Stimulated activated CD8-positive, alpha-beta memory T cell treated with anti-CD3 and anti-CD28 coated beads, Interleukin-7, amount 100 ng/mL, for 48 hours (primary cell): ENCODE measurements at regions not wholly inside any gene's neighbourhood (a gene's known extent, or its start where the extent isn't known, plus 50 kb on each side); places are given as distances from the start of the nearest gene placed in this dataset.
"Not testable (repeated sequence)": the region's sequence is repeated elsewhere in the genome, so short reads cannot be mapped to it uniquely, and the experiment has no call there.

Source experiments
- DNase-seq, 2 donors: peaks; one replicate each; pipeline ENCODE4 v3.0.0-alpha.2; 2020; ENCODE audit warnings: low read depth in 1 of 2; ENCODE audit errors: extremely low read depth in 1 of 2

DNA sequence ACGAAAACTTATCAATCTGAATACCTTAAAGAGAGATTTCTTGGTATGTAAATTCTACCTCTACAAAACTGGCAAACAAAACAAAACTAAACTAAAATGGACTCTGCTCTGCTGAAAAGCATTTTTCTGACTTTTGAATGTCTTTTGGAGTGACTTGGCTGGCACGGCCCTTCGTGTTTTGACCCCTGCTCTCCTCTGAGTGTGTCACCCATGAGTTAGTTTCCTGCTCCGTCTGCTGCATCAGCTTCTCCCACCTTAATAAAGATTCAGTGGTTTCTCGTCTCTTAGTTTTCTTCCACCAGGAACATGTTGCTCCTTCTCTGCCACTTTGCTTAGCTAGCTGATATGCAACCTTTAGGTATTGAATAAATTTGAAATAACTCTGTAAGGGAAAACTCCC lies 1084.0 kb upstream of the CDH18 start:
- DNase-seq: no peak

DNA sequence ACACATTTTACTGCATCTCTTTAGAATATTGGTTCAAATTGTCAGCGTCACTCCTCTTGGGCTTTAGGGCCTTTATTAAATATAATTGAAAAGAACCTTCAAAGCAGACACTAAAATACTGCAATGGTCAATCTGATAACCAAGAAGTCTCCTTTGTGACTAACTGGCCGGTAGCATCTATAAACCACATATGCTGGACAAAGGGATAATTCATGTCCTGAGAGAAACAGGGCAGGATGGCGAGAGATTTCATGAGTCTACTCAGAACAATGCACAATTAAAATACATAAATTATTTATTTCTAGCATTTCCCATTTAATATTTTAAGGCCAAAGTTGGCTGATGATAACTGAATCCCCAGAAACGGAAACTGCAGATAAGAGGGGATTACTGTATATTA lies 1083.4 kb upstream of the CDH18 start:
- no peak for DNase-seq

DNA sequence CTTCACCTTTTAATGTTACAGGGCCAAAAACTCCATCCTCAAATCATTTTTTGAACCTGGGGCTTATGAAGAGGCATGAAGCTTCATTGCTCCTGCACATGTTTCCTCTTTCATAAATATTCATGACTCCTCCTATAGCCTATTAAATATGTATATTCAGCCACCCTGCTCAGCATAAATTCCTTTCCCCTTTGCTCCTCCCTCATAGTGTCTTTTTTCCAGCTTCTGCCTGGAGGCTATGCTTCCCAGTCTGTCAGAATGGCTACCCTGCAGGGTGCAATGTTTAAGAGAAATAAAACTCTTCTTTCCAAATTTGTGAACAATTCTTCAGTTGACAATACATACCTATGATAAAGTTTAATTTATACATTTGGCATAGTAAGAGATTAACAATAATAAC lies 1082.9 kb upstream of the CDH18 start:
- DNase-seq: no peak

DNA sequence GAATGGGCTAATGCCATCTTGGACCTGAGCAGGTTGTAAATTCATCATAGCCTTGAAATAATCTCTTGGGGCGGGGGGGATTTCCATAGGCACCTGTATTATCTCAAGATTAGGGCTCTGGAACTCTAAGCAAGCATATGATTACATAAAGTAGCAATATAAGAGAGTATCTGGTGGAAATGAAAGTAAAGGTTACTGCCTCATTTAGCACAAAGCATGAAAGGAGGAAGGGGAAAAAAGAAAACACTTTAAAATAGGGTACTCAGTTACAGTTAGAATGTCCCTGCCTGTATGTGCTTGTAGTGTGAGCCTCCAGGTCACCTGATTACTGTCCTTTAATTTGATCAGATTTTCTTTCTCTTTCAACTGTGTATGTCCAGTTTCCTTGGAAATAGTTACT lies 1079.7 kb upstream of the CDH18 start:
- no peak for DNase-seq

DNA sequence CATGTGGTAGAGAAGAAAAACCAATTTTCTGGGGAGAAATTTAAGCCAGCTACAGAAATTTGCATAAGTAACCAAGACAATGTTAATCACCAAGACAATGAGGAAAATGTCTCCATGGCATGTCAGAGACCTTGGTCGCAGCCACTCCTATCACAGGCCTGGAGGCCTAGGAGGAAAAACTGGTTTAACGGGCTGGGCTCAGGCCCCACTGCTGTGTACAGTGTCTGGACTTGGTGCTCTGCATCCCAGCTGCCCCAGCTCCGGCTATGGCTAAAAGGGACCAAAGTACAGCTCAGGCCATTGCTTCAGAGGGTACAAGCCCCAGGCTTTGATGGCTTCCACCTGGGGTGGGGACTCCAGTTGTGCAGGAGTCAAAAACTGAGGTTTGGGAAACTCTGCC lies 1075.1 kb upstream of the CDH18 start:
- no peak for DNase-seq

DNA sequence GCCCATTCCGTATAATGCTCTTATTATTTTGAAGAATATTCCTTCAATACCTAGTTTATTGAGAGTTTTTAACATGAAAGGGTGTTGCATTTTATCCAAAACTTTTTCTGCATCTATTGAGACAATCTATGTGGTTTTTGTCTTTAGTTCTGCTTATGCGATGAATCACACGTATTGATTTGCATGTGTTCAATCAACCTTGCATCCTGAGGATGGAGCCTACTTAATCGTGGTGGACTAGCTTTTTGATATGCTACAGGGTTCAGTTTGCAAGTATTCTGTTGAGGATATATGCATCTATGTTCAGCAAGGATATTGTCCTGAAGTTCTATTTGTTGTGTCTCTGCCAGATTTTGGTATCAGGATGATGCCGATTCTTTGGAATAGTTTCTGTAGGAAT lies 1070.3 kb upstream of the CDH18 start:
- DNase-seq: no peak

DNA sequence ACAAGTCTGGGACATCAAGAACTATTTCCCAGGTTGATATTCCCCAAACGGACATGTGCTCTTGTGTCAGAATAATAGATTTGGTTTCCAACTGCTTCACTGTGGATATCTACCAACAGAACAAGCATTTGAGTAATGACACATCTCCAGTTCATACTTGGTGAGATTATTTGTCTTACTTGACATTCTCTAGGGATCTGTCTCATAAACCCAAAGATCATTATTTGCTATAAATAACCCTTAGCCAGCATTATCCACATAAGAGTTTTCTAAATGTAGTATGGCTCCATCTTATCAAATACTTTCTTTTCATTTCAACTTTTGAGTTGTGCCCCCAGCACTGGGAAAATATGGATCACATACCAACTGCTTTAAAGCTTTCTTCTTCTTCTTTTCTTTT lies 1063.9 kb upstream of the CDH18 start:
- DNase-seq: no peak

DNA sequence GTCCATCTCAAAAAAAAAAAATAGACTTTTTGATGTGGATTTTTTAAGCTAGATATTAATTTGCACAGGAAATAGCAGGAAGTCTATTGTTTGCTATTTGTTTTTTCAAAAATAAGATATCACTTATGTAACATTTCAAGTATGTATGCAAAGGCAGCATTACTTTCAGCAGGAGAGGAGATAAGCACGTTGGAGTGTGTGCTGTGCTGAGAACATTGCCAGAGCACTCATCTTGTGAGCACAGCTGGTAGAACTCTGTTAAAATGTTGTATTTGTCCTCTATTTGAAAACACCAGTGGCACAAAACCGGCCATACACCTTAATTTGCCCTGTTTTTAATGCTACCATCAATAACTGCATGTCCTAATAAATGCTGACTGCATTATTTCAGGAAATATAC lies 1061.9 kb upstream of the CDH18 start:
- DNase-seq: no peak

DNA sequence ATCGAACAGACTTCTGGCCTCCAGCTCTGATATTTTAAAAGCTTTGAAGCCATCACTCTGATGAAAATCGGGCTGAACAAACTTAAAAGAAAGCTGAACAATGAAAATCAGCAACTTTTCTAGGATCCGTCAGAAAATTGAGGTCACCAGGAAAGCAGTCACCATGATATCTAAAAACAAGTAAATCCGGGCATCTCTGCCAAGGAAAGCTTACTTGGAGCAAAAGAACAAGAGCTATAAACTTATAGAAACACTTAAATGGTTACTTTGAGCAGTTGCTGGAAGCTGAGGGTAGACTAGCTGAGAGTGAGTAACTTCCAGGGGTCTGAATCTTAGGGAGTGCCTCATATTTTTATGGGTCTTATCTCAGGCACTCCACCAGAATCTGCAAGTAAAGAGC lies 1043.0 kb upstream of the CDH18 start:
- no peak for DNase-seq

DNA sequence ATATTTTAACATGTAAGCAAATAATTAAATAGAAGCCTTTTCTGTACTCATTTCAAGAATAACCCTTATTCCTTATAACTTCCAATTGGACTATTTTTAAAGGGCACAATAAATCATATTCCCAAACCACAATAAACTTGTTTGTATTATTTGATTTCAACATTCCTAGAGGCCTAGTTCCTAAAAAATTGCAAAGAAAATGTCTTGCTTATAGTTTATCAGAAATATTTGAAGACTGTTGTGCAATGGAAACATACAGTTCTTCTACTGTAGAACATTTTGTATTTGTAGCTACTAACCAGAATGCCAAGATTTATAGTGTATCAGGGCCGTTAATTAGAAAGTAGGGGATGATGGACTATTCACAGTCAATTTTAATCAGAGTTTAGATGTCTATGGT lies 1037.0 kb upstream of the CDH18 start:
- no peak for DNase-seq

DNA sequence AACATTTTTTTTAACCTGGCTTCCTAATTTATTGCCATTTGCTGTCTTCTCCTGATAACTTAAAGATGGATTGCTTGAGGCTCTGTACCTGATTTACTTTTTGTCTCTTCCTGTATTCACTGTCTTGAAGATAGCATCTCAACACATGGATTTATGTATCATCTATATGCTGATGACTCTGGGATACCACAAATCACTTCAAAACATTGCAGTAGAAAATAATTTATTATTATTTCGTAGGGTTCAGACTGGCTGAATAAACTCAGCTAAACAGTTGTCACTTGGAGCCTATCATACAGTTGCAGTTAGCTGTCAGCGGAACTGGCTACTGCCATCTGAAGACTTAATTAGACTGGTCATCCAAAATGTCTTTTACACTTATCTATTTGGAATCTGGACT lies 1025.2 kb upstream of the CDH18 start:
- no peak for DNase-seq

DNA sequence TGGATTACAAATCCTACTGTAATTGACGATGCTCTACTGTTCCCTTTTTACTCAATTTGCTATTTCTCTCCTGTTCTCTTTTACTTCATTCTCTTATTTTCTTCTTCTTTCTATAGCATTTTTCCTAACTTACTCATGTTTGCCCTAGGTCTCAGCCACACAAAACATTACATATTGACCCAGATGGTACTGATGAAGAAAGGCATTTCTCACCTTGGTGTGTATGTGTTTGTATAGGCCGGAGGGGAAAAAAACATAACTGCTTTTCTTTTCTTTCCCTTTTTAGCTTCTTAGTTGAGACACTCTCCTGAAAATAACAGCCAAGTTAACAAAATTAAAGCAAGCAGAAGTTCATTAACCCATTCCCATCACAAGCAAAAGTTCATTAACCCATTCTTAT lies 1019.8 kb upstream of the CDH18 start:
- no peak for DNase-seq

DNA sequence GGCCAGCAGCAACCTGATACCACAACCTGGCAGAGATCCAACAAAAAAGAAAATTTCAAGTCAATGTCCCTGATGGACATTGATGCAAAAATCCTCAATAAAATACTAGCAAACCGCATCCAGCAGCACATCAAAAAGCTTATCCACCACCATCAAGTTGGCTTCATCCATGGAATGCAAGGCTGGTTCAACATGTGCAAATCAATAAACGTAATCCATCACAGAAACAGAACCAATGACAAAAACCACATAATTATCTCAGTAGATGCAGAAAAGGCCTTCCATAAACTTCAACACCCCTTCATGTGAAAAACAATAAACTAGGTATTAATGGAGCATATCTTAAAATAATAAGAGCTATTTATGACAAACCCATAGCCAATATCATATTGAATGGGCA lies 1000.9 kb upstream of the CDH18 start:
- DNase-seq: not testable (repeated sequence)

DNA sequence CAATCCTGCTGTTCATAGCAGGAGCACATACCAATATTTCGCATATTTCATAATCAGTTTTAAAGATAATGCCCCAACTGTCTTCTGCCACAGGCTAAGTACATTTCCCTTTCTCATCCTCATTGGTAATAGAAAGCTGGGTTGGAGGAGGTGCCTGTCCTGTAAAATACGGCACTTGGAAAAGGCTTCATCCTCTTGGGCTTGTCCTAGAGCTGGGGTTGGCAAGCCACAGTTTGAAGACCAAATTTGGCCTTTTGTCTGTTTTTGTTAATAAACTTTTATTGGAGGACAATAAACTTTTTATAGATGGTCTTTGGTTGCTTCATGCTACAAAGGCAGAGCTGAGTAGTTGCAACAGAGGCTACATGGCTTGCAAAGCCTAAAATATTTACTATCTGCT lies 997.8 kb upstream of the CDH18 start:
- no peak for DNase-seq

DNA sequence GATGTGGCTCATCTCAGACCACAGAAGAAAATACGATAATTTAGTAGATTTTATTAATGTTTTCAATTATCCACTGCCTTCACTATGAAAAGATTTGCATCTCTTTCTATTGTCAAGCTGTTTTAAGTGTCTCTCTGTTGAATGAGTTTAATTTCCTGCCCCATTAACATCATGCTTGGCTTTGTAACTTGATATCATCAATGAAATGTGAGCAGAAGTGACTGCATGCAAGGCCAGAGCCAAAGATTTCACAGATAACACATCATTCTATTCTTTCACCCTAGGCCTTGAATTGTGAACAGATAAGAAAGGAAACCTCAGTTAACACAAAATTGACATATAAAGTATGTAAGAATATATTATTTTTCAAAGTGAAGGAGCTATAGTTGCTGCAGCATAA lies 986.4 kb upstream of the CDH18 start:
- DNase-seq: no peak

DNA sequence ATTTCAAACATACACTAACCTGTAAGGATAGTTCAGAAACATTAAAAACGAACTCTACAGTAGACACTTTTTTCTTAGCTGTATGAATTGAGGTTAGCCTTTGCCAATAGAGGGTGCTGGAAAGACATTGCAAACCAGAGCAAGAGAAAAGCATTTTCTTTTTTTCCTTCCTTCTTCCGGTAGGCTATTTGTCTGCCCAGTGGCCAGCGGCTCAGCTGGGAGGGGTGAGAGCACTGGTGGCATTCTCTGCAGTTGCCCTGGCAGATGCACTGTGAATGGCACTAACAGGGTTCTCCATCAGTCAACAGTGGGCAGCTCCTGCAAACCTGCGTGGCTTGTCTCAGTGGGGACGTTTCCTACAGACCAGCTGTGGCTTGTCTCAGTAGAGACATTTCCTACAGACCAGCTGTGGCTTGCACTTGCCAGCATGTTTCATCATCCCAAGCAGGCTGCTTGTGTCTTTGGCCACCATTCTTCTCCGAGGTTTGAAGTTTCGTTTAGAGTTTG lies 984.5 kb upstream of the CDH18 start:
- no peak for DNase-seq

DNA sequence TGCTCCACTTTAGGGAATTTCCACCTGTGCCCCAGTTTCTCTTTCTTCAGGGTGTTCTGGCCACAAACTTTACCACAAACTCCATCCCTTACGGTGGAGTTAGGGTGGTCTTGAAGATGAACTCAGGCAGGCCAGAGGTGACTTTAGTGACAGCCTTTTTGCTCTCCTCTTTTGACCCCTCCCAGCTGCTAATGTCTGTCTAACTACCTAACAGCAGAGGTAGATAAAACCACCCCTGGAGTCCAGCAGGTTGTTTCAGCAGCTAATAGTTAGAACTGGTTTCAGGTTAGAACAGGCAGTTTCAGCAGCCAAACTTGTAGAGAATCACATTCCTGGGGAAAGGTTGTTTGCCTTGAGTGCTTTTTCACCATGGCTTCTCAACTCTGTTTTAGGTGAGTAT lies 971.3 kb upstream of the CDH18 start:
- DNase-seq: no peak

DNA sequence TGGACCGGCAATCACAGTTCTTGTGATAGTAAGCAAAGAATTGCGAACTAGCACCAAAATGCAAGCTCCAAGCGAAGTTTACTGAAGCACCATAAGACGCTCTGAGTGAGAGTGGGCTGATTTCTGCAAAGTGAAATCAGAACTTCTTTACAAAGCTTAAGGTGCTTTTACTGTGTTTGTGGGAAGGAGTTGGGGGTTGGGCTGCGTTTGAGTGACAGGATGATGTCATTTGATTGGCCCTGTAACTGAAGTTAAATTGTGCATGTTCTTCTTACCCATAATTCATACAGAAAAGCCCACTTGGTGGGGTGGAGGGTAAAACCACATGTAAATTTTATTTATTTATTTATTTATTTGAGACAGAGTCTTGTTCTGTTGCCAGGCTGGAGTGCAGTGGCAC lies 970.6 kb upstream of the CDH18 start:
- DNase-seq: no peak

DNA sequence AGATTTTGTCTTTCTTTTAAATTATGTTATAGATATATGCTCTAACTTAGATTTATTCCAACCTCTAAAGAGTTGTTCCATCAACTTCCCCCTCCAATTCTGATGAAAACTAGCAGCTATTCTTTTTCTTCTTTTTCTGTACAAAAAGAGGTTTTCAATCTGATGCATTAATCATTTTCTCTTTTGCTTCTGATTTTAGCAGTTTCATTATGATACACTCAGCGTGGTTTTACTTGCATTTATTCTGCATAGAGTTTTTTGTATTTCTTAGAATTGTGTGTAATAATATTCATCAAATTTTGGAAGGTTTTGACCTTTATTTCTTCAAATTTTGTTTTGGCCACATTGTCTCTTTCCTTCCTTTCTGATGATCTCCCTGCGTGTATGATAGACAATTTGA lies 968.1 kb upstream of the CDH18 start:
- DNase-seq: no peak

DNA sequence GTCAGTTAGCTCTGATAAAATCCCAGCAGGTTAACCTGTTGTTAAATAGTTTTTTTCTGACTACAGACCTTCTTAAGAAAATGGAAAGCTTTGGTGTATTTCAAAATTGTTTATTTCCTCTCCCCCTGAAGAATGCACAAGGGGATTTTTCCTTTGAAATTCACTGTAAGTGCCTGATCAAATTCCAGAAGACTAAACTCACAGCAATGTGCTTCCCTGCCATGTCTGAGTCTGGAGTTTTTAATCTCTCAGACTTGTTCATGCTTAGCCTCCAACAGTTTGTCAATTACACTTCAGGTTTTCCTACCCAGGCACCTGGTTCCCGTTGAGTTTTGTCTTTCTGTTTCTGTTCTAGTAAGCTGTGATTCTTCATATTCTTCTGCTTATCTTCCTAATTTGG lies 961.6 kb upstream of the CDH18 start:
- DNase-seq: no peak

DNA sequence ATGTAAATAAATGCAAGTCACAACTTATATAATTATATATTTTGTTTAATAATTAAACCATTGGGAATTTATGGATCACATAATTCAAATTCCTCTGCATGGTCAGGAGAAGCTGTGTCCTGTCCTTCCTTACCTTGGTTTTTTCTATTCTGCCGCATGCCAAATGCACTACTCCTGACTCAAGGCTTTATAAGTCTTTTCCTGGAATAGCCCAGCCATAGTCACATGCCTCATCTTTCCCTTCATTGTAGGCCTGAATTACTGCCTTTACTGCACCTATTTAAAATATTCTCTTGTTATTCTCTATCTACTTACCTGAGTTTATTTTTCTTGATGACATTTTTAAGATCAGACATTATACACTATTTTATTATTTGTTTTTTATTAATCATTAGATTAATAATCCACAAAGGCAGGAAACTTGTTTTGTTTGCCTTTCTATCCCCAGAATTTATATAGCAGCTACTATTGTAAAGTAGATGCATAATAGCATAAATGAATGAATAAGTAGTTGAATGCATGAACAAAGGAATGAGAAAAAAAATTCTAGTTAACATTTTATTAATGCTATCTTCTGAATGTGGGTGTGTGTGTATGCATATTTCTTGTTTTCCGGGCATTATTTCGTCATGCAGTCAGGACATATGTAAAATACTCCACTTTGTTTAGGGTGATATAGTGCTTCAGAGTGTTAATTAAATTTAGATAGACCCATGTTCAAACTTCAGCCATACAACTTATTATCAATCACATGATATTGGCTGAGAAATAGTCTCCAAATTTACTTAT lies 955.4 kb upstream of the CDH18 start:
- DNase-seq: not testable (repeated sequence)

DNA sequence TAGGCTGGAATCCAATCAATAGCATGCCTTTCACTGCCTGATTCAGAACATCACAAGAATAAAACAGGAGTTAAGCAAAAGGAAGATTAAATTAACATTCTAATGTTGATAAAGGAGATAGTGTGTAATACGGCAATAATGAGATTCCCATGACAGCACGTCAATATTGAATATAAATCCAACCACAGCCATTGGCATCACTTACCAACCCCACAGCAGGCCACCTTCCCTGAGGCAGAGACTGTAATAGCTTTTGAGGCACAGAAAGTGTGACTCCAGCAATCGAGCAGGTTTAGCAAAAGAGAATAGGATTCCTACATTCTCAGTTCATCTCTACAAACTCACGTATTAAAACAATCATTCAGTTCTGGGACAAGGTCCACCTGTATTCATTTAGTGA lies 954.6 kb upstream of the CDH18 start:
- not testable (repeated sequence) for DNase-seq

DNA sequence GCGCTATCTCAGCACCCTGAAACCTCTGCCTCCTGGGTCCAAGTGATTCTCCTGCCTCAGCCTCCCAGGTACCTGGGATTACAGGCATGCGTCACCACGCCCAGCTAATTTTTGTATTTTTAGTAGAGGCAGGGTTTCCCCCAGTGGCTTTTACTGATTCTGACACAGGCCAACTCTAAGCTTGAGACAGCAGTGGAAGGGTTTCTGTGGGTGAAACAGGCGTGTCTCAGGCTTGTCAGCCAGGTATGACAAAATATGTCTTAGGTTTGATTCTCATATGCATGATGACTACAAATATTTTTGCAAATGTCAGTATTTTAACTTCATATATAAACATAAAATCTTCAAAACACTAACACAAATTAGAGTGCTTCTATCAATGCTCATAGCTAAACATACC lies 952.8 kb upstream of the CDH18 start:
- not testable (repeated sequence) for DNase-seq
